Astrocyte of the spinal cord (primary cell): ENCODE measurements at regions not wholly inside any gene's neighbourhood (a gene's known extent, or its start where the extent isn't known, plus 50 kb on each side); places are given as distances from the start of the nearest gene placed in this dataset.

Experiments
- DNase-seq: peaks from one replicate; pipeline ENCODE4 v3.0.0; 2011; ENCODE audit warnings: low read depth, low spot score
- H3K4me3 ChIP-seq: 2 replicates; pipeline ENCODE4 v1.5.1; 2011; ENCODE audit warnings: low read depth, mild to moderate bottlenecking, low read length, moderate library complexity
- in situ Hi-C: cut with HindIII; loops from 2 replicates; pipeline ENCODE4 v1.10.0; 2017; ENCODE audit warnings: low sequenced_read_pairs
- TF ChIP-seq, protein P1 (sequence below): IDR thresholded peaks from 2 replicates; pipeline ENCODE4 v1.5.1; 2012; ENCODE audit warnings: low read depth, mild to moderate bottlenecking, low read length, inconsistent platforms

DNA sequence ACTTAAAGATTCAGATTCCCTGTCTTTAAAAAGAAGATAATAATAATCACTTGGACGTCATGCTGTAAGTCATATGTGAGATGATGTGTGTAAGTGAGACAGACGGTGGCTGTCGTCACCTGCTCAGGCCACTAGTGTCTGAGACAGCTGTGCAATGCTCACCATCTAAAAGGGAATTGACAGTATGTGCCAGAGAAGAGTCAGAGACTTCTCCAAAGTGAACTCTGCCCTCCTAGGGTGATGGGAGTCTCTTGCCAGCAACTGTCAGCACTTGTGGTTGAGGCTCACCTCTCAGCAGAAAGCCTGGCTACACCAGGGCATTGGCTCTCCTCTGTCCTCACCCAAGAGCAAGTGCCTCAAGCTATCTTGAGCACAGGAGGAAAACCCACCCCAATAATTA is 131.6 kb upstream of the DNAJC10 start:
- no peak overlapping the region for H3K4me3 ChIP-seq
- TF ChIP-seq, protein P1, sequence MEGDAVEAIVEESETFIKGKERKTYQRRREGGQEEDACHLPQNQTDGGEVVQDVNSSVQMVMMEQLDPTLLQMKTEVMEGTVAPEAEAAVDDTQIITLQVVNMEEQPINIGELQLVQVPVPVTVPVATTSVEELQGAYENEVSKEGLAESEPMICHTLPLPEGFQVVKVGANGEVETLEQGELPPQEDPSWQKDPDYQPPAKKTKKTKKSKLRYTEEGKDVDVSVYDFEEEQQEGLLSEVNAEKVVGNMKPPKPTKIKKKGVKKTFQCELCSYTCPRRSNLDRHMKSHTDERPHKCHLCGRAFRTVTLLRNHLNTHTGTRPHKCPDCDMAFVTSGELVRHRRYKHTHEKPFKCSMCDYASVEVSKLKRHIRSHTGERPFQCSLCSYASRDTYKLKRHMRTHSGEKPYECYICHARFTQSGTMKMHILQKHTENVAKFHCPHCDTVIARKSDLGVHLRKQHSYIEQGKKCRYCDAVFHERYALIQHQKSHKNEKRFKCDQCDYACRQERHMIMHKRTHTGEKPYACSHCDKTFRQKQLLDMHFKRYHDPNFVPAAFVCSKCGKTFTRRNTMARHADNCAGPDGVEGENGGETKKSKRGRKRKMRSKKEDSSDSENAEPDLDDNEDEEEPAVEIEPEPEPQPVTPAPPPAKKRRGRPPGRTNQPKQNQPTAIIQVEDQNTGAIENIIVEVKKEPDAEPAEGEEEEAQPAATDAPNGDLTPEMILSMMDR, result no peak
- DNase-seq, result no peak
- in situ Hi-C loops, result no loop called here

DNA sequence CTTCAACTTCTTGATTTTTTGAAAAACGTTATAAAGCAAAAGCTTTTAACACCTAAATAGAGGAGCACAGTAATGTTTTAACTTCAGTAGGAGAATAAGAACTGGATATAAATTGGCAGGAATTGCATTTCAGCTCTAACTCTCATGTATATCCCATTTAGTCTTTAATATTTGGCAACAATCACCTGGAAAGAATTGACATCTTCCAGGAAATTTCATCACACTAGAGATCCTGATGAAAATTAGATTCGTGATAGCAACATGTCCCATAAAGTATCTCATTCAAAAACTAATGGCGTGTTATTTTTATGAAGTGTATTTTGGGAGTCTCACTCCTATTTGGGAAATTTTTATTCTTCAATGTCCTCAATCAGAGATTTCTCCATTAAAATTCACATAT is 131.1 kb upstream of the DNAJC10 start:
- no peak overlapping the region for H3K4me3 ChIP-seq
- TF ChIP-seq, protein P1, result no peak
- in situ Hi-C loops, result no loop called here
- DNase-seq, result no peak

DNA sequence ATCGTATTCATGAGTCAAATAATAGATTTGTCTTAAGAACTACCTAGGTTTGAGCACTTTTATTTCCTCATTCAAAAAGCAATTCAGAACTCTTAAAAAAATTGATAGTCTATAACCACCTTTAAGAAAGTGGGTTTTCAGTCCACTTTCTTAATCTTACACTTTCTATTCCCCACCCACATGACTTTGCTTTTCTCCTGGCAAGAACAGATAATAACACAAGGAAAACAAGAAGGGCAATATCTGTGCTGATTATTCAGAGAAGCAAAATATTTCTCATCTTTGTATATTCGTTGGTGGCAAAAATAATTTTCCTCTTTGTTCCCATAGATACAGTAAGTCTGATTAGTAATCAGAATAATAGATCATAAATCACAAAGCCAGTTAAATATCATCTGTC is 130.6 kb upstream of the DNAJC10 start:
- DNase-seq, result no peak
- TF ChIP-seq, protein P1, result no peak
- in situ Hi-C loops, result no loop called here
- H3K4me3 ChIP-seq, result no peak overlapping the region

DNA sequence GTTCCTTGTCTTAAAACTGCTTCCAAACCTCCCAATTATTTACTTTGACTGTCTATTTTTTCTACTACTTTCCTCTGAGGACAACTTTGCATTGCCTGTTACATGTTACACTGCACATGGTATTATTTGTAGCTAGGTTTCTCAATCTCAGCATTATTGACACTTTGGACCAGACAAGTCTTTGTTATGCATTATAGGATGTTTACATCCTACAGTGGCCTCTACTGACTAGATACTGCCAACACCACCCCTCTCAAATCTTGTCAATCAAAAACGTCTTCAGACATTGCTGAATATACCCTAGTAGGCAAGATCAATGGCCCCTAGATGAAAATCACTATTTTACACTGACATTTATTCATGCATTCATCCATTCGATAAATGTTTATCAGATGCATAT is 129.6 kb upstream of the DNAJC10 start:
- H3K4me3 ChIP-seq, result no peak overlapping the region
- TF ChIP-seq, protein P1, result no peak
- in situ Hi-C loops, result no loop called here
- DNase-seq, result no peak

DNA sequence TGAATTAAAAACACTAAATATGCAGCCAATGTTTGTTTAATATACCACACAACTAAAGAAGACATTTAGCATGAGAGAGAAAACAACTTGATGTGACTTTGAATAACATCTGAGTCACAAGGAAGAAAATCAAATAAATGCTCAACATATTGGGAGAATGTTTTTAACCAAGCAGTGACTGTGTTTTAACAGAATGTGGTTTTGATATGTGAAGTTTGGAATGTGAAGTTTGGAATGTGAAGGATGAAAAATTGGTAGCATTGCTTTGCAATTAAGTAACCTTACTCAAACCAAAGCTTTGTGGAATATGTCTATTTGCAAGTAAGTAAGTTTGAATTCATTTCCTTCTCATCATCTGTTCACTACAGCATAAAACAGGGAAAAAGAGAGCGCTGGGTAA is 128.2 kb upstream of the DNAJC10 start:
- TF ChIP-seq, protein P1, result no peak

DNA sequence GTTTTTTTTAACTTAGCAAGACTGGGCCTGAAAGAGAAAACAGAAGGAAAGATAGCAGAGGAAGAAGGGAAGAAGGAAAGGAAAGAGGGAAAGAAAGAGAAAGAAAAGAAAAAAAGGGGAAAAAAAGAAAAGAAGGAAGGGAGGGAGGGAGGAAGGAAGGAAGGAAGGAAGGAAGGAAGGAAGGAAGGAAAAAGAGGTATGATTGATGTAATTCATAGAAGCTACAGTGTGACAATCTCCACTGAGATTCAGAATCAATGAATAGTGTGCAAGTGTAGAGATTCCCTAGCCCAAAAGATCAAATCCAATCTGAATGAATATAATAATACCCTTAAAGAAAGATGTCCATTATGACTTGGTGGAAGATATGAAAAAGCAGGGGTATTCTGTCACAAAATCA is 126.9 kb upstream of the DNAJC10 start:
- TF ChIP-seq, protein P1, result no peak
- DNase-seq, result no peak
- in situ Hi-C loops, result no loop called here
- no peak overlapping the region for H3K4me3 ChIP-seq

More for the DNA sequence above, 128.2 kb upstream of the DNAJC10 start:
- DNase-seq, result peak; percentile 91
- no peak overlapping the region for H3K4me3 ChIP-seq
- in situ Hi-C loops, result no loop called here

DNA sequence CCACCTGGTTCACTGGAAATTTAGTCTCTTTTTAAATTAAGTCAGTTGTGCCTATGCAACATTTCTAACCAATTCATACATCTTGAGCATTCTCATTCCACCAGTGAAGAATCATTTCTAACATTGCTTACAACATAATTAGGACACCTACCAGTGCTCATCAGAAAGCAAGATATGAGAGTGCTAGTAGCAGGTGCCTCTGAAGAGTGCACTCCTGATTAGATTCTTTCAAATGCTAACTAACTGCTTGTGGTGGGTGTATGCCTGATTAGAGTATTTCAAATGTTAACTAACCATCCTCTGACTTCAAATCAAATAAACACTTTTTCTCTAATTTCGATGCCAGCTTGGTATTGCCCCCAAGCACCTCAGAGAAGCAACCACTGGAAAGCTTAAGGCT is 124.3 kb upstream of the DNAJC10 start:
- DNase-seq, result no peak
- H3K4me3 ChIP-seq, result no peak overlapping the region
- in situ Hi-C loops, result no loop called here
- TF ChIP-seq, protein P1, result no peak
